Mesothelial cell of epicardium (in vitro differentiated cells): ENCODE measurements at regions not wholly inside any gene's neighbourhood (a gene's known extent, or its start where the extent isn't known, plus 50 kb on each side); places are given as distances from the start of the nearest gene placed in this dataset.

Experiments used
- DNase-seq, 2 experiments: peaks; one replicate each; pipeline ENCODE4 v3.0.0; 2021; ENCODE audit warnings: low spot score in 2 of 2; ENCODE audit not compliant: unreplicated experiment in 2 of 2
- H3K27ac Mint-ChIP-seq: 2 replicates; pipeline ENCODE4 v1.8.0; 2021; ENCODE audit warnings: mixed read lengths
- H3K27me3 Mint-ChIP-seq: 2 replicates; pipeline ENCODE4 v1.8.0; 2021; ENCODE audit warnings: low read depth, mixed read lengths
- H3K36me3 Mint-ChIP-seq: 2 replicates; pipeline ENCODE4 v1.8.0; 2021; ENCODE audit warnings: mixed read lengths
- H3K4me1 Mint-ChIP-seq: 2 replicates; pipeline ENCODE4 v1.8.0; 2021; ENCODE audit warnings: mixed read lengths
- H3K4me3 Mint-ChIP-seq: 2 replicates; pipeline ENCODE4 v1.8.0; 2021; ENCODE audit warnings: mild to moderate bottlenecking, moderate library complexity, mixed read lengths
- H3K9me3 Mint-ChIP-seq: 2 replicates; pipeline ENCODE4 v1.8.0; 2021; ENCODE audit warnings: mixed read lengths
- CTCF ChIP-seq: fragments of 200-600 bp; sonication (generic); IDR thresholded peaks from one replicate; pipeline ENCODE4 v1.5.0; 2021; ENCODE audit warnings: antibody characterized with exemption; ENCODE audit not compliant: unreplicated experiment

- TF ChIP-seq CTCF, result no peak
- Mint-ChIP-seq H3K36me3 (no peaks in the 10 kb centered on the region), H3K9me3 (no peaks in the 10 kb centered on the region), H3K27ac (no peak overlapping the region), H3K4me3 (no peak overlapping the region), H3K4me1 (peaks cover 5% of the 10 kb centered on the region), H3K27me3 (no peaks in the 10 kb centered on the region)
- DNase-seq, result no peak
Observed at GRCh38 chr5:30112867-30113266, 1080.6 kb upstream of the CDH6 start.

- Mint-ChIP-seq H3K27me3 (no peaks in the 10 kb centered on the region), H3K36me3 (no peaks in the 10 kb centered on the region), H3K4me1 (peaks cover 7% of the 10 kb centered on the region), H3K9me3 (no peaks in the 10 kb centered on the region), H3K27ac (no peak overlapping the region), H3K4me3 (no peak overlapping the region)
- TF ChIP-seq CTCF, result no peak
- no peak for DNase-seq
Observed at GRCh38 chr5:30108051-30108450, 1085.4 kb upstream of the CDH6 start.

- no peak for TF ChIP-seq CTCF
- Mint-ChIP-seq H3K27me3 (no peaks in the 10 kb centered on the region), H3K4me3 (no peak overlapping the region), H3K4me1 (peaks cover 3% of the 10 kb centered on the region), H3K9me3 (no peaks in the 10 kb centered on the region), H3K36me3 (no peaks in the 10 kb centered on the region), H3K27ac (no peak overlapping the region)
- DNase-seq, result no peak
Observed at GRCh38 chr5:30106596-30106995, 1086.9 kb upstream of the CDH6 start.

- no peak for TF ChIP-seq CTCF
Observed at GRCh38 chr5:30104872-30105596, 1088.5 kb upstream of the CDH6 start.

GRCh38 chr5:30103452-30104202, 1089.9 kb upstream of the CDH6 start:
- H3K9me3 Mint-ChIP-seq, result no peaks in the 10 kb centered on the region
- no peak overlapping the region for H3K27ac Mint-ChIP-seq
- H3K4me3 Mint-ChIP-seq, result no peak overlapping the region
- DNase-seq, result no peak
- H3K27me3 Mint-ChIP-seq, result no peaks in the 10 kb centered on the region
- no peaks in the 10 kb centered on the region for H3K36me3 Mint-ChIP-seq
- TF ChIP-seq CTCF, result no peak
- H3K4me1 Mint-ChIP-seq, result peaks cover 9% of the 10 kb centered on the region

More at GRCh38 chr5:30104872-30105596, 1088.5 kb upstream of the CDH6 start:
- peaks cover 6% of the 10 kb centered on the region for H3K4me1 Mint-ChIP-seq
- no peak overlapping the region for H3K4me3 Mint-ChIP-seq
- H3K36me3 Mint-ChIP-seq, result no peaks in the 10 kb centered on the region
- H3K27me3 Mint-ChIP-seq, result no peaks in the 10 kb centered on the region
- DNase-seq, result no peak
- no peaks in the 10 kb centered on the region for H3K9me3 Mint-ChIP-seq
- H3K27ac Mint-ChIP-seq, result no peak overlapping the region
